H1 (cell line): ENCODE measurements at regions not wholly inside any gene's neighbourhood (a gene's known extent, or its start where the extent isn't known, plus 50 kb on each side); places are given as distances from the start of the nearest gene placed in this dataset.

Source experiments
- ASH2L ChIP-seq: fragments of 200-600, 300-600 bp; sonication (generic); IDR thresholded peaks from one replicate; pipeline ENCODE4 v1.7.1; 2017; ENCODE audit warnings: low read length
- CREB1 ChIP-seq: IDR thresholded peaks from 2 replicates; pipeline ENCODE4 v1.6.1; 2012; ENCODE audit warnings: inconsistent platforms
- JUND ChIP-seq: IDR thresholded peaks from 2 replicates; pipeline ENCODE4 v1.6.1; 2011; ENCODE audit warnings: mild to moderate bottlenecking, improper control_type of control experiment, low read length
- PHF8 ChIP-seq: fragments of 200-600 bp; sonication (generic); conservative IDR thresholded peaks from 2 replicates; pipeline ENCODE4 v1.7.1; 2012; ENCODE audit warnings: low read depth, mild to moderate bottlenecking, inconsistent platforms, low read length, moderate library complexity
- TCF12 ChIP-seq: IDR thresholded peaks from 2 replicates; pipeline ENCODE4 v1.6.1; 2011; ENCODE audit warnings: low read depth, mild to moderate bottlenecking, low read length

DNA sequence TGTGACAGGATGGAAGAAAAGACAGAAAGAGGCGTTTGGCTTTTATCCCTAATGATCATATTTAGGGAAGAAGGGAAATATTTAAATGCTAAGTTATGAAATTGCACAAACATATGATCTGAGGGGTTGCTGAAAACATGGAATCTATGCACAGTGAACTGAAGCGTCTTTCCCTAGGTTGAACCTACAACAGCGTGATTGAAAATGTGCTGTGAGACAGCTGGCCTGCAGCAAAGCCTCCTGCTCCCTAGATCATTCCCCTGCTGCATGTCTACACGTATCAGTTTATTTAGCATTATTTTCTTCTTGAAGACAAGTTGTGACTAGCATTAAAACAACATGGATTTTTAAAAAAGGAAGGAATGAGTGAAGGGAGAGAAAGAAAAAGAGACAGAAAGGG is 272.5 kb upstream of the TRAM1L1 start (continued):
- no peak for TF ChIP-seq TCF12
- TF ChIP-seq PHF8: no peak
- TF ChIP-seq CREB1: no peak
- TF ChIP-seq JUND: no peak
- TF ChIP-seq ASH2L: no peak
